Liver (tissue), 8 donors: ENCODE measurements at regions not wholly inside any gene's neighbourhood (a gene's known extent, or its start where the extent isn't known, plus 50 kb on each side); places are given as distances from the start of the nearest gene placed in this dataset.

Source experiments
- DNase-seq: peaks from one replicate; pipeline ENCODE4 v3.0.0-alpha.2; 2017; ENCODE audit warnings: low spot score
- H3K27ac ChIP-seq, 2 donors: one replicate each; pipeline ENCODE4 v1.7.0; 2013; ENCODE audit warnings: inconsistent platforms in 2 of 2, low read length in 2 of 2, control low read depth in 1 of 2, low read depth in 1 of 2, mild to moderate bottlenecking in 1 of 2
- H3K27me3 ChIP-seq, 4 donors: one replicate each; pipeline versions ENCODE4 v1.6.1 to v1.7.0; 2013; ENCODE audit warnings: low read length in 3 of 4, inconsistent platforms in 1 of 4, mild to moderate bottlenecking in 1 of 4, moderate library complexity in 1 of 4; ENCODE audit not compliant: control insufficient read depth in 4 of 4, insufficient read depth in 4 of 4
- H3K36me3 ChIP-seq, 4 donors: one replicate each; pipeline versions ENCODE4 v1.6.1 to v1.7.0; 2013; ENCODE audit warnings: low read length in 3 of 4, mild to moderate bottlenecking in 3 of 4, low read depth in 1 of 4, moderate library complexity in 1 of 4; ENCODE audit not compliant: control insufficient read depth in 4 of 4, insufficient read depth in 3 of 4
- H3K4me1 ChIP-seq, 4 donors: one replicate each; pipeline versions ENCODE4 v1.6.1 to v1.7.0; 2013; ENCODE audit warnings: low read length in 3 of 4, mild to moderate bottlenecking in 3 of 4, moderate library complexity in 1 of 4; ENCODE audit not compliant: control insufficient read depth in 4 of 4, insufficient read depth in 4 of 4
- H3K4me3 ChIP-seq, 3 donors: one replicate each; pipeline versions ENCODE4 v1.6.1 to v1.7.0; 2013; ENCODE audit warnings: low read length in 3 of 3, control low read depth in 1 of 3, low read depth in 1 of 3, mild to moderate bottlenecking in 1 of 3
- H3K9ac ChIP-seq, 2 donors: one replicate each; pipeline ENCODE4 v1.7.0; 2013; ENCODE audit warnings: low read length in 2 of 2, mild to moderate bottlenecking in 2 of 2, moderate library complexity in 2 of 2, control low read depth in 1 of 2, low read depth in 1 of 2
- H3K9me3 ChIP-seq, 4 donors: one replicate each; pipeline versions ENCODE4 v1.6.1 to v1.7.0; 2013; ENCODE audit warnings: low read length in 3 of 4; ENCODE audit not compliant: control insufficient read depth in 4 of 4
- CTCF ChIP-seq: fragments of 150-350 bp; IDR thresholded peaks from 2 replicates; pipeline ENCODE4 v1.5.1; 2017; ENCODE audit warnings: improper control_type of control experiment, low read depth, low read length; ENCODE audit not compliant: missing input control
- EGR1 ChIP-seq, 2 donors: IDR thresholded peaks; 2 replicates each; pipeline ENCODE4 v1.6.1; 2016 to 2018; ENCODE audit warnings: antibody characterized with exemption in 2 of 2, low read depth in 2 of 2
- FOXA1 ChIP-seq: IDR thresholded peaks from 2 replicates; pipeline ENCODE4 v1.6.1; 2016; ENCODE audit warnings: antibody characterized with exemption
- FOXA2 ChIP-seq: IDR thresholded peaks from 2 replicates; pipeline ENCODE4 v1.6.1; 2016; ENCODE audit warnings: antibody characterized with exemption
- GABPA ChIP-seq, 2 donors: IDR thresholded peaks in 1 of 2; conservative IDR thresholded peaks in 1 of 2; 2 replicates each; pipeline ENCODE4 v1.6.1; 2016; ENCODE audit warnings: antibody characterized with exemption in 2 of 2, mild to moderate bottlenecking in 1 of 2, moderate library complexity in 1 of 2
- HNF4A ChIP-seq, 2 donors: conservative IDR thresholded peaks; 2 replicates each; pipeline ENCODE4 v1.6.1; 2016; ENCODE audit warnings: antibody characterized with exemption in 2 of 2, mild to moderate bottlenecking in 2 of 2
- HNF4G ChIP-seq: IDR thresholded peaks from 2 replicates; pipeline ENCODE4 v1.6.1; 2016; ENCODE audit warnings: antibody characterized with exemption
- JUND ChIP-seq, 2 donors: IDR thresholded peaks; 2 replicates each; pipeline ENCODE4 v1.6.1; 2016; ENCODE audit warnings: antibody characterized with exemption in 2 of 2
- NR2F2 ChIP-seq: IDR thresholded peaks from 2 replicates; pipeline ENCODE4 v1.6.1; 2016; ENCODE audit warnings: antibody characterized with exemption
- RAD21 ChIP-seq, 2 donors: IDR thresholded peaks; 2 replicates each; pipeline ENCODE4 v1.6.1; 2016; ENCODE audit warnings: antibody characterized with exemption in 2 of 2, mild to moderate bottlenecking in 2 of 2
- RXRA ChIP-seq, 2 donors: IDR thresholded peaks; 2 replicates each; pipeline ENCODE4 v1.6.1; 2017 to 2018; ENCODE audit warnings: antibody characterized with exemption in 2 of 2, mild to moderate bottlenecking in 1 of 2
- SP1 ChIP-seq: IDR thresholded peaks from 2 replicates; pipeline ENCODE4 v1.6.1; 2018; ENCODE audit warnings: antibody characterized with exemption, mild to moderate bottlenecking
- TAF1 ChIP-seq: conservative IDR thresholded peaks from 2 replicates; pipeline ENCODE4 v1.6.1; 2016; ENCODE audit warnings: antibody characterized with exemption, mild to moderate bottlenecking
- YY1 ChIP-seq: IDR thresholded peaks from 2 replicates; pipeline ENCODE4 v1.6.1; 2016; ENCODE audit warnings: antibody characterized with exemption, mild to moderate bottlenecking
- ZBTB33 ChIP-seq: IDR thresholded peaks from 2 replicates; pipeline ENCODE4 v1.6.1; 2016; ENCODE audit warnings: antibody characterized with exemption
- WGBS: extraction: QIAGEN DNeasy Blood & Tissue Kit; methylation state at CpG from one replicate; pipeline ENCODE4 v1.1.7; 2013; 5-methylcytosine and 5-hydroxymethylcytosine counted together
- TF ChIP-seq, protein P1 (sequence below): IDR thresholded peaks from 2 replicates; pipeline ENCODE4 v1.6.1; 2016; ENCODE audit warnings: antibody characterized with exemption
- TF ChIP-seq, protein P2 (sequence below): IDR thresholded peaks from 2 replicates; pipeline ENCODE4 v1.6.1; 2016; ENCODE audit warnings: antibody characterized with exemption
- donor health status: healthy.
- donor health status: healthy.
- donor health status: healthy.
- donor health status: healthy.
- donor health status: healthy.

DNA sequence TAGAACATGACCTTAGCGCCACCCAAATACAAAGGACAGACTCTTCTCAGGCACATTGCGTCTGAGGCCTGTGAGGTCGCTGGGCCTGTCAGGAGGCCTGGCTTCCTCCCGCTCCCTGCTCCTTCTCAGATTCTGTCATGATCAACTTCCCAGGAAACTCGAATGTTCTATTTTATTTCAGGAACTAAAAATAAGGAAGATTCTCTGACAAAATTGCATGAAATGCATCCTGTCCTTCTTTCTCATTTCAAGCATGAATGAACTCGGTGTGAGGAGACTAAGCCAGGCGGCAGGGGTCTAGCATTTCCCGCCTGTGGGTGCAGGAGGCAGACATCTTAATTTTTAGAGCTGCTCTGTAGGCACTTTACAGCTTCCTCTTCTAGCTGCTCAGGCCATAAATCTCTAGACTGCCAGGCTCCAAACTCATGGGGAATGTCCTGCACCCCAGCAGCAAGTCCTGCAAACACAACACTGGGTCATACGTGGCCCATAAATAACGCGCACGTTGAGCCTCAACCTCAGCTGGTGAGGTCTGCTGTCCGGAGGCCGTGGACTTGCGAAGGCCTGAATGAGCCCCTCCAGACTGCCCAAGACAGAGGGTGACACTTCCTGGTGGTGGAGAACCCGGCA is 109.7 kb upstream of the ZNF236 start:
- DNase-seq: no peak
- 86% methylated on average over 16 of the region's 16 CpGs for WGBS
- H3K27me3 ChIP-seq: no peaks in the 10 kb centered on the region

GRCh38 chr18:76710646-76711520 is 111.5 kb upstream of the ZNF236 start:
- TF ChIP-seq RXRA (IDR thresholded peaks at IDR 0.05): no peak
- no peak for TF ChIP-seq RAD21 (IDR thresholded peaks at IDR 0.05)
- no peak for TF ChIP-seq EGR1 (IDR thresholded peaks at IDR 0.05; ENCODE audit: low read depth in 2 of 2)
- TF ChIP-seq HNF4A (conservative IDR thresholded peaks at IDR 0.05): no peak
- TF ChIP-seq TAF1: no peak
- TF ChIP-seq, protein P1, sequence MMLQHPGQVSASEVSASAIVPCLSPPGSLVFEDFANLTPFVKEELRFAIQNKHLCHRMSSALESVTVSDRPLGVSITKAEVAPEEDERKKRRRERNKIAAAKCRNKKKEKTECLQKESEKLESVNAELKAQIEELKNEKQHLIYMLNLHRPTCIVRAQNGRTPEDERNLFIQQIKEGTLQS: no peak
- no peak for TF ChIP-seq HNF4G
- TF ChIP-seq YY1: no peak
- TF ChIP-seq, protein P2, sequence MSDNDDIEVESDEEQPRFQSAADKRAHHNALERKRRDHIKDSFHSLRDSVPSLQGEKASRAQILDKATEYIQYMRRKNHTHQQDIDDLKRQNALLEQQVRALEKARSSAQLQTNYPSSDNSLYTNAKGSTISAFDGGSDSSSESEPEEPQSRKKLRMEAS: no peak
- TF ChIP-seq CTCF: no peak
- TF ChIP-seq FOXA1: no peak
- no peak for TF ChIP-seq NR2F2
- H3K9me3 ChIP-seq: no peaks in the 10 kb centered on the region
- H3K4me3 ChIP-seq: no peak overlapping the region
- WGBS: 87% methylated on average over 12 of the region's 12 CpGs
- H3K27me3 ChIP-seq: no peaks in the 10 kb centered on the region
- H3K9ac ChIP-seq: no peak overlapping the region
- no peak overlapping the region for H3K27ac ChIP-seq
- no peaks in the 10 kb centered on the region for H3K36me3 ChIP-seq
- peaks cover 0 to 2% (median 2%) of the 10 kb centered on the region in 4 donors for H3K4me1 ChIP-seq
- no peak for DNase-seq

More for the DNA sequence above, 109.7 kb upstream of the ZNF236 start:
- H3K9ac ChIP-seq: no peak overlapping the region
- H3K4me1 ChIP-seq: peaks cover 0 to 2% (median 2%) of the 10 kb centered on the region in 4 donors
- H3K4me3 ChIP-seq: no peak overlapping the region
- no peaks in the 10 kb centered on the region for H3K9me3 ChIP-seq
- no peaks in the 10 kb centered on the region for H3K36me3 ChIP-seq
- no peak overlapping the region for H3K27ac ChIP-seq
- TF ChIP-seq, protein P2: no peak
- TF ChIP-seq ZBTB33: no peak
- TF ChIP-seq HNF4G: no peak
- TF ChIP-seq RXRA (IDR thresholded peaks at IDR 0.05): no peak
- TF ChIP-seq SP1: no peak
- TF ChIP-seq HNF4A (conservative IDR thresholded peaks at IDR 0.05): no peak
- no peak for TF ChIP-seq FOXA1
- TF ChIP-seq, protein P1: no peak
- no peak for TF ChIP-seq EGR1 (IDR thresholded peaks at IDR 0.05; ENCODE audit: low read depth in 2 of 2)
- no peak for TF ChIP-seq JUND (IDR thresholded peaks at IDR 0.05)
- no peak for TF ChIP-seq RAD21 (IDR thresholded peaks at IDR 0.05)
- TF ChIP-seq GABPA (IDR thresholded peaks at IDR 0.05 in 1 of 2, conservative IDR thresholded peaks at IDR 0.05 in 1 of 2): no peak
- TF ChIP-seq CTCF: no peak
- TF ChIP-seq FOXA2: no peak
- no peak for TF ChIP-seq NR2F2
